Stimulated activated CD4-positive, alpha-beta T cell treated with anti-CD3 and anti-CD28 coated beads, TNF-alpha, amount 100 ng/mL, for 24 hours (primary cell): ENCODE measurements at regions not wholly inside any gene's neighbourhood (a gene's known extent, or its start where the extent isn't known, plus 50 kb on each side); places are given as distances from the start of the nearest gene placed in this dataset.
"Not testable (repeated sequence)": the region's sequence is repeated elsewhere in the genome, so short reads cannot be mapped to it uniquely, and the experiment has no call there.

Source experiments
- DNase-seq, 3 experiments: peaks; one replicate each; pipeline ENCODE4 v3.0.0-alpha.2; 2020; ENCODE audit warnings: low read depth in 3 of 3

DNA sequence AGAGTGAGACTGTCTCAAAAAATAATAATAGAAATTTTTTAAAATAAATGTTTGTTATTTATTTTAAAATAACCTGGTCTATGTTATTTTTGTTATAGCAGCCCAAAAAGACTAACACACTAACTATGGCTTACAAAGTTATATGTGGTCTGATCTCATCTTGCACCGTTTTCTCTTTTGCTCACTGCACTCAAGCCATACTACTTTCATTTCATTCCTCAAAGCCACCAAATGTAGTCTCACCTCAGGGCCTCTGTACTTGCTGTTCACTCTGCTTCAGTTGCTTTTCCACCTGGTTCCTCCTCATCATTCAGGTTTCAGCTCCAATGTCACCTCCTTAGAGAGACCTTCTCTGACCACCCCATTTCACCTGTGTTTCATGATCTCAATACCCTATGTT is 55.2 kb upstream of the MDM1 start:
- DNase-seq = no peak

DNA sequence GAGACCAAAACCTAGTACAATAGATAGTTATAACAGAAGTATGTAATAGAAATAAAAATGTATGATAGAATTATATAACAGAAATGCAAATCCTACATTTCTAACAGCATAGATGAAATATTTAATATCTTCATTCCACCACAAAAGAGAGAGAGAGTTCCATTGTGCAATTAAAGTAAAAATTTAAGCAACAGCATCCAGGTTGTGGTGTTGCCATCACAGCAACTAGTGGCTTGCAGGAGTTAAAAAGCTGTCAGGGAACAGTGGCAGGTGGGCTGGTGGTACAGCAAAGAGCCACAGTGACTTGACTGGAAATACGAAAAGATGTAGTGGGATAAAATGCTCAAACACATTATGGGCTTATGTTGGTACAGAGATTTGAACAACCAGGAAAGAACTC is 57.1 kb upstream of the MDM1 start:
- no peak for DNase-seq

DNA sequence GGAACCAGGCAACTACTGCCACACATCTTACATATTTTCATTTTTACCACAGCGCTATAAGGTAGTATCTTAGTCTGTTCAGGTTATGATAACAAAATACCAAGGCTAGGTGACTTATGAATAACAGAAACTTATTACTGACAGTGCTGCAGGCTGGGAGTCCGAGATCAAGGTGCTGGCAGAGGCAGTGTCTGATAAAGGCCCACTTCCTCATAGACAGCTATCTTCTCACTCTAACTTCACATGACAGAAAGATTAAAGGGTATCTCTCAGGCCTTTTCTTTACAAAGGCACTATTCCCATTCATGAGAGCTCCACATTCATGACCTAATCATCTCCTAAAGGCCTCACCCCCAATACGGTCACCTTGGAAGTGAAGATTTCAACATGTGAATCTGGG is 59.8 kb upstream of the MDM1 start:
- no peak for DNase-seq

DNA sequence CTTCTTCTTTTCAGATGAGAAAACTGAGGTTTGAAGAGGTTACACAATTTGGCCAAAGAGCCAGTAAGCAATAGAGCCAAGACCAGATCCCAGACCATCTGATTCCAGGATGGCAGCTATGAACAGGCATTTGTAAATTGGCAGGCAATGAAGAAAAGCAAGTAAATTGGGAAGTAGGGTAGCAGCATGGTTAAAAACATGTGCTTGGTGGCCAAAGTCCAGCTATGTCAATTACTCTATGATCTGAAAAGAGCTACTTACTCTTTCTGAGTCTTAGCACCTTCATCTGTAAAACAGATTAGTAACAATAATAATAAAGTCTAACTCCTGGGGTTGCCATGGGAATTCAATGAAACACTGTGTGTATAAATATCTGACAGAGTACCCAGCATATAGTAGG is 60.2 kb upstream of the MDM1 start:
- no peak for DNase-seq

DNA sequence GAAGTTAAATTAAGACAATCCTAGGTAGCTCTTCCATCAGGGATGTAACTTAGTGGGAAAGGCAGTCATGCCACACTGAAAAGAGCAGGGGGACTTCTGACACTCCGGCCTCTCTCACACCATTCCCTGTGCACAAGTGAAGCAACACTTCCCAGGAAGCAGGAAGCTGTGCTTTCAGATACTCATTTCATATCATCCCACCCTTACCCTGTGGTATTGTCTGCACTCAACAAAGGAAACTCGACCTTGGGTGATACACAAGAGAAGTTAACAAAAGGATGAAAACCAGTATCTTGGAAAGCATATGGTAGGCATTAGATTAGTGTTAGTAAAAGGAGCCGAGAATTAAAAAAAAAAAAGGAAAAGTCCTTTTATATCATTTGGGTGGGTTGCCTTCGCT is 61.3 kb upstream of the MDM1 start:
- DNase-seq = no peak

DNA sequence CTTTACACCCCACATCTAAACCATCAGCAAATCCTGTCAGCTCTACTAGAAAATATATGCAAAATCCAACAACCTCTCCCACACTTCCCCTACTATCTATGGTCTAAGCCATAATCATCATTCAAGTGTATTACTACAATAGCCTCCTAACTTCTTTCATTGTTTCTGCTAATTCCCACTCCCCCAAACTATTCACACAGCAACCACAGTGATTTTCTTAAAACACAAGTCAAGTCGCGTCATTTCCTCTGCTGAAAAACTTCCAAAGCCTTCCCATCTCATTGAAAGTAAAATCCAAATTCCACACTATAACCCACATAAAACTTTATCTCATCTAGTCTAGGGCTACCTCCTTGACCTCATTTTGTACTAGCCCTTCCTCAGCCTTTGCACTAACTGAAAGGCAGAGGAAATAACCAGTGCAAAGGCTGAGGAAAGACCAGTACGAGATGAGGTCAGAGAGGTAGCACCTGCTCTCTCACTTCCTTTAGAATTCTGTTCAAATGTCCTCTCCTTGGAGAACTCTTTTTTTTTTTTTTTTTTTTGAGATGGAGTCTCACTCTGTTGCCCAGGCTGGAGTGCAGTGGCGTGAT is 65.5 kb upstream of the MDM1 start:
- DNase-seq = no peak

DNA sequence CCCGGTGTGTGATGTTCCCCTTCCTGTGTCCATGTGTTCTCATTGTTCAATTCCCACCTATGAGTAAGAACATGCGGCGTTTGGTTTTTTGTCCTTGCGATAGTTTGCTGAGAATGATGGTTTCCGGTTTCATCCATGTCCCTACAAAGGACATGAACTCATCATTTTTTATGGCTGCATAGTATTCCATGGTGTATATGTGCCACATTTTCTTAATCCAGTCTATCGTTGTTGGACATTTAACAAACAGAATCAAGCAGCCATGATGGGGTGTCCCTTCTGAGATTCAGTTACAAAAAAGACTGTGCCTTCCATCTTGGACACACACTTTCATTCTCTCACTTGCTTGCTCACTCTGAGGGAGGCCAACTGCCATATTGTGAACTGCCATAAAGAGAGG is 66.5 kb upstream of the MDM1 start:
- not testable (repeated sequence) for DNase-seq

DNA sequence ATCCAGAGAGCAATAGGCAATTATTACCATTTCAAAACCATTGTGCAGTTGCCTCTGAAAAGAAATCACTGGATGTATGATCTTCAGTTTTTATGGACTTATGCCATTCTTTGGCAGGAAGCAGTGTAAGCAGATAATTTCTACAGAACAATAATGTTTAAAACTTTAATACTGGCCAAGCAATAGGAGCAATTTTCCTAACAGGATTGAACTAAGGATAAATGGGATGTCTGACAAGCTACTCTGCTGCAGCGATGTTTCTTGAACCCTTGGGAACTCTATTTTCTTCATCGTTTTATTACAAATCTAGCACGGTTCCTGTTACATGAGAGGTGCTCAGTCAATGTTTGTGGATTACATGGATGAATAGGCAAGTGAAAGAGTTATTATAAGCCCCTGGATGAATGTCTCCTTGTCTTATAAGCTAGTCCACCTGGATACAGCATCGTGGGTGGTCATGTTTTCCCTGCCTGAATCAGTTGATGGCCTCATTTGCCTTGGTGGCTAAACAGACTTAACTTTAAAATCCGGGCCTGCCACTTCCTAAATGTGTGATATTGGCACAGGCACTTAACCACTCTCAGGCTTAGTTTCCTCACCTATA is 68.2 kb upstream of the MDM1 start:
- DNase-seq = no peak

DNA sequence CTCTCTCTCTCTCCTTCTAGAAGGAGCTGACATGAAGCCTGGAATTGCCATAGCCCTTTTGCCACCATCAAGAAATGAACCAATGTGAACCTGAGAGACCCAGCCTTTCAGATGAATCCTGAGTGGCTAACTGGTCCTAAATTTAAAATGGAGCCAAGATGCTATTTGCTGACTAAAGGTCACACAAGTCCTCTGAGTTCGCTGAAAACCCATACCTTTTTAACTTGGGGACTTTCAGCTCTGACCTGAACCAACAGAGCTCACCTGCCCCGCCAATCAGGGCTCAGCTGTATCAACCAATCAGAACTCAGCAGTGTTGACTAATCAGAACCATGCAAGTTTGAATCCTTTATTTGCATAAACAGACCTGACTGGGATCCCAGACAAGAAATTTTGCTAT is 70.3 kb upstream of the MDM1 start:
- DNase-seq = no peak

DNA sequence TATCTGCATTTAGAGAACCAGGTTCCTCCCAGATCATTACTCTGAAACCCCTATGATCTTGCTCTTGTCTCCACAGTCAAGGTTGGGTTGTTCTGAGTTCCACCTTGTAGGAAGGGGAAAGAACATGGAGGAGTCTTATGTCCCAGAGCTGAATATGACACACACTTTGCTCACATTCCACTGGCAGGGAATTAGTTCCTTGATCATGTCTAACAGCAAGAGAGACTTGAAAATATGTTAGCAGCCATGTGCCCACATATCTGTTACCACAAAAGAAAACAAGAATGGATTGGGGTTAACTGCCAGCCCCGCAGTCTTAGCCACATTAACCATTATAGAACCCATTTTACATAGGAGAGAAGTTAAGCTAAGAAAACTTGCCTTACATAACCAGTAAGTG is 71.1 kb upstream of the MDM1 start:
- DNase-seq = no peak

DNA sequence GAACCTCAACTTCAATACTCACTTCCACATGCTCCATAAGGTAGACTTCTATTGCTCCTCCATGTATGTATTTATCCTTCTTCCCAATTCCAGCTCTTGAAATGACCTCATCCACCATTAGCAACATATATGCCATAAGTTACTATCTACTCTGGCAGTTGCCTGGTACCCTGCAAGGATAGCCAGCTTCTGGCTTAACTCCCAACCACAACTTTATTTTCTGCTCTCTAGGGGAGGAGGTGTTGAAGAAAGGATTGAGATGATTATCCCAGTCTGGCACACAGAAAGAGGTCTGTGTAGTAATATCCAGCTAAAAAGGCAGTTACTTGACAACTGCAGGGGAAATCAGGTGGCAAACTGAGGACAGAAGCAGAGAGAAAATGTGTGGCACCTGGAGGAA is 71.5 kb upstream of the MDM1 start:
- no peak for DNase-seq

DNA sequence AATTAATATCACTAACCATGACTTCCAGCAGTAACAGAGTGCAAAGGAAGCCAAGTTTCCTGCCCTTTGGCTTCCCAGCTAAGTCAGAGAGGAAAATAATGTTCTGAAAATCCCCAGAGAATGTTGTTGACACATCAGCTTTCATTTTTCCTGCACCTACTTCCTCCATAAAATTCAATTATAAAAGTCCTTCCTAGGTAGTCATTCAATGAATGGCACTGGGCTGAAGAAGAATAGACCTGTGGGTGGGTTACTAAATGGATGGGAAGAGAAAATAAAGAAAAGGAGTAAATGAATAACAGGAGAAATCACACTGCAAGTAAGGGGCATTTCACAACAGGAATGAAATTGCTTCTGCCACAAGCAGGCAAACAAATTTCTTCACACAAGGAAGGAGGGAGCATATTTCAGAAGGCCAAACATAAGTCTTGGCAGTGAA is 73.2 kb upstream of the MDM1 start:
- no peak for DNase-seq

DNA sequence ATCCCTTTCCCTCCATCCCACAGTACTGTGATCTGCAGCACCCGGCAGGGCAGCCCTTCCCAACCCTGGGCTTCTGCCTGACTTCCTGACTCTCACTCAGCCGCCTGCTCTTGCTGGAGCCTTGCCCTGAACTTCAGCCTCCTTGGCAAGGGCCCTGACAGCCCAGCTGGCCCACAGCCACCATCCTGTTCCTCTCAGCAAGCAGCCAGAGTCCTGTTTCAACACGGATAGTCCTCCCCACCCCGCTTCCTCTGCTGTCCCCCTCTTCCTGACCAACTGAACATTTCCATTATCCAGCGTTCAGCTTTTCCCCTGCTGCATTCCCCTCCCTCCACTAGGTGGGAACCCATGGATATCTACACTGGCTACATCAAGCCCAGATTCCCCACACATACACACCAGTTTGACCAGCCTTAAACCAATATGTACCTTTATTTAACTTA is 74.0 kb upstream of the MDM1 start:
- DNase-seq = no peak

DNA sequence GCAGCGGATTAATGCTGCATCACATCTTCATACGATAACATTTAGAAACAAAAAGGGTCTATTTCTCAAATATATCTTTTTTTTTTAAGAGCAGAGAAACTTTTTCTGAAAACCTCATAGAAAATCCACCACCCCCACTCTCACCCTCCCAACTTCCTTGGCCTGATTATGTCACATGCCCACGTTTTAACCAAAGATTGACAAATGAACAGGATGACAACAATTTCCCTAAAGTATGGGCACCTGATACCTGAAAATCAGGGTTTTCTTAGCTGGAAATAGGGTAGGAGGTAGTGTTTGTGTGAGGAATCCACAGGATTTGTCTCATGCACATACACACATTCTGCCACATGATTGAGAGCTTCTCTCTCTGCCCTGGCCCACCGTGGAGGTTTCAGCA is 74.7 kb upstream of the MDM1 start:
- no peak for DNase-seq

DNA sequence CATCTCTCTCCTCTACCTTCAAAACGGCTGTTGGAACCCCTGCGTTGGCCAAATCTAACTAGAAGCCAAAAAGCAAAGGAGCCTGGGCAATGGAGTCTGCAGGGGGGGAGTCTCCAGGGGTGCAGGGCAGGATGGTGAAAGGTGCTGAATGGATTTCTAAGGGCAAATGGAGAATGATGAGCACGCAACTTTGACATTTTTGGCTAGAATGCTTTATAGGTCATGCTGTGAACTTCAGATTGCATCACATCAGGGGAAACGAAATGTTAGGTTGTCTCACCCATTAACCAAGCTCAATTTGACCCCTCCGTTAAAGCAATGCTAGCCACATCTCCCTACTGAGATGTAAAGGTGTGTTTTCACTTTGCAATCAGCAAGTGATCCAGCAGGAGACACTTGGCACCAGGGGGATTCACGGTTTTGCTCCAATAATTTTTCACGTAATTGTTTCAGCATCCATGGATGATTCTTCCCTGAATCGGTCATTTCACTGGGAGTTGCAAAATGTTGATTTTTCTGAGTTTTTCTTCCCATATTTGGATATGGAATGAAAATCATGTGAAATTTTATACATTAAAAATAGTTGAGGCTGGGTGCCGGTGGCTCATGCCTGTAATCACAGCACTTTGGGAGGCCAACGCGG is 78.0 kb upstream of the MDM1 start:
- DNase-seq = no peak

DNA sequence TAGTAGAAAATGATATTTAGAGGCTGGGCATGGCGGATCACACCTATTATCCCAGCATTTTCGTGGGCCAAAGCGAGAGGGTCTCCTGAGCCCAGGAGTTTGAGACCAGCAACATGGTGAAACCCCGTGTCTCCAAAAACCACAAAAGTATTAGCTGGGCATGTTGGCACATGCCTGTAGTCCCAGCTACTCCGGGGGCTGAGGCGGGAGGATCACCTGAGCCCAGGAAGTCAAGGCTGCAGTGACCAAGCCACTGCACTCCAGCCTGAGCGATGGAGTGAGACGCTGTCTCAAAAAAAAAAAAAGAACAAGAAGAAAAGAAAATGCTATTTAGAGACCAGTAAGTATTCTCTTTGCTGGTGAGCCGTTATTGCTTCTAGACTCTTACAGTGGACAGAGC is 79.2 kb upstream of the MDM1 start:
- DNase-seq = no peak

DNA sequence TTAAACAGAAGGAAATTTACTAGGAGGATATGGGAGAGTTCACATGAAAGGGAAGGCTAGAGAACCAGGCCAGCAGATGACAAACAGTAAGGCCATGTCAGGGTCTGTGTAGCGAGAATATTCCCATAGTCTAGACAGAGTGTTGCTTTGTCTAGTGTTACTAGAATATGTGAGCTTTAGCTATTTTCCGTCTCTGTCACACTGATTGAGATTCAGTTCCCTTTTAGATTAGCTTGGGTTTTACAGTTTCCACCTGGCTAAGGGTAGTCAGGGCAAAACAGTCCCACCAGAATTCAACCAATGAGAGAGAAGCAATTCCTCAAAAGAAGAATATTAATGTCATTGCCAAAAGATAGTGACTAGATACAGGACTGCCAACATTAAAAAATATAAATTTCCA is 82.8 kb upstream of the MDM1 start:
- no peak for DNase-seq

DNA sequence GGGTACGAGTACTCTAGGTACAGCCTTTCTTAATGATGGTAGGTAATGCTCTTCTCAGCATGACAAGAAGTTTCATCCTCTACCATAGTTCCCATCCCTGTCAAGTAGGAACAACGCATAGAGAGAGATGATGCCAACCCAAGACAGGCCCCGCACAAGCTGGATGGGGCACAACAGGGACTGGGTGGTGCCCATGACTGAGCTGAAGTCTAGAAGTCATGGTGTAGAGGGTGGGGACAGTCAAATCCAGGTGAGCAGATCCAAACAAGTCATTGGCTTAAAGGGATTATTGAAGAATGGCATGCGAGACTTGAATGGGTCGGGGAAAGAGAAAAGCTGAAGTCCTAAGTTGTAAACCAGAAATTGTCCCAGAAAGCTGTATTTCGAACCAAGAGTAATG is 84.2 kb upstream of the MDM1 start:
- DNase-seq = no peak

DNA sequence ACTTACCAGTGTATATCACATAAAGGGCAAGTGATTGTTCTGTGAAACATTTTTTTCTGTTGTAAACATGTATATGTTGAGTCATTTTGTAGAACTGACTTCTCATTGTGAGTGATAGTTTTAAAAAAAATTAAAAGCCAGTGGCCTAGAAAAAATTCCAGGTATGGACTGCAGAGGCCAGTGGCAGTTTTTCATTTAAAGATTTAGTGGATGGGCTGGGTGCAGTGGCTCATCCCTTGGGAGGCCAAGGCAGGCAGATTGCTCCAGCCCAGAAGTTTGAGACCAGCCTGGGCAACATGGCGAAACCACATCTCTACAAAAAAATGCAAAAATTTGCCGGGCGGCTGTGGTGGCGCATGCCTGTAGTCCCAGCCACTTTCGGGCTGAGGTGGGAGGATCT is 84.7 kb upstream of the MDM1 start:
- DNase-seq = no peak

DNA sequence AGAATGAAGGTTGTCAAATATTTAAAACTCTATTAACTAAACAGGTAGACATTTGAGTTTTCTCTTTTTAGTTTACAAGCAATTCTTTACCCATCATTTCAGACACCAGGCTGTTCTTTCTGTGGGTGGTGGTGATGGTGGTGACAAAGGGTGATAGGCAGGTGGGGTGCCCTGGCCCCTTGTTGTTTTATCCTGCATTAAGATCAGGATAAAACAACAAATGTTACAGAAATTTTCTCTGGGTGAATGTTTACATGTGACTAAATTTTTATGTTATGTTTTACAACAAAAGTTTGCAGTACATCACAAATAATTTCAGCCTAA is 85.9 kb upstream of the MDM1 start:
- DNase-seq = no peak

DNA sequence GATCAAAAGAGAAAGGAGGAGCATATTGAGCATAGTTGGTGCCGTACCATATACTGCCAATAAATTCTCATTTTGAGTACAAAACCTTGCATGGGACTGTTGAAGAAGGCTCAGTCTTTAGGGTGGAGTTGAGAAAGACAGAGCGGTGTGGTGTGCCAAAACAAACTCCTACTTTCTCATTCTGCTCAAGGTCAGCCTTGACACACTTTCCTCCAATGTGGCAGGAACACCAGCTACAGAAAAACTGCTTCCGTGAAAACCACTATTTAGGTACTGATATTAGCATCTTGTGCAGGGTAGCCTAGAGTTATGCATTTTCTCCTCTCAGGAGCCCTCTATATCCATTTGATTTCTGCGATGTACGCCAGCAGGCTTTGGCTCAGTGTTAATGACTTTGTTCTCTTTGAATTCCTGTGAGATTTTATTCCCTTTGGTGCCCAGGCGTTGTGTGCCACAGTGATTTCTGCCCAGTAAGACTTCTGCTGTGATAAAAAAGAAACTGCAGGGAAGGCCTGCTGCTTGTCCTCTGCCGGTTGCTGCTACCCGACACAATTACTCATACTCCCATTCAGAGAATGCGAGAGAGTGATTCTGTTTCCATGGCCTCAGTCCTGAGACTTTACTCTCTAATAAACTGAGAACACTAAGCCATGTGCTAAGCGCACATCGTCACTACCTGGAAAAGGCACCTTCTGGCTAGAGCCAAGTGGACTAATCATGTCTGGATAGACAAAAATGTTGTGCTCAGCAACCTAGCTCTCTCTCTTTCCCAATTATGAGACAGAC is 88.3 kb upstream of the MDM1 start:
- no peak for DNase-seq

DNA sequence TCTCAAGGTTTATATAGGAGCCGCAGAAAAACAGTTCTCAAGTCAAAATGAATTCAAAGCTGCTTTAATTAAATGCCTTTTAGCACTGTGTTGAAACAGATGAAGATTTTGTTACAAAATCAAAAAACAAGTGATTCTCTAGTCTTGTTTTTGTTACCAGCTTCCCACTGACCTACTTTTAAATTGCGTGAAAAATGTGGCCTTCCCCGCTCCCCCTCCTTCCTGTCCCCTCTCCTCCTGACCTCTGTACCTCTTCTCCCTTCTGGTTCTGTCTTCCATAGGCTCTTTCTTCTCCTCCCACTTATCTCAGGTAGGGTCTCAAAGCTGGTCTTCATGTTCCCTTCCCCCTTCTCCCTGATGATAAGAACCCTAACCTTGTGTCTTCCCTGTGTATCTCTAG is 90.0 kb upstream of the MDM1 start:
- no peak for DNase-seq

DNA sequence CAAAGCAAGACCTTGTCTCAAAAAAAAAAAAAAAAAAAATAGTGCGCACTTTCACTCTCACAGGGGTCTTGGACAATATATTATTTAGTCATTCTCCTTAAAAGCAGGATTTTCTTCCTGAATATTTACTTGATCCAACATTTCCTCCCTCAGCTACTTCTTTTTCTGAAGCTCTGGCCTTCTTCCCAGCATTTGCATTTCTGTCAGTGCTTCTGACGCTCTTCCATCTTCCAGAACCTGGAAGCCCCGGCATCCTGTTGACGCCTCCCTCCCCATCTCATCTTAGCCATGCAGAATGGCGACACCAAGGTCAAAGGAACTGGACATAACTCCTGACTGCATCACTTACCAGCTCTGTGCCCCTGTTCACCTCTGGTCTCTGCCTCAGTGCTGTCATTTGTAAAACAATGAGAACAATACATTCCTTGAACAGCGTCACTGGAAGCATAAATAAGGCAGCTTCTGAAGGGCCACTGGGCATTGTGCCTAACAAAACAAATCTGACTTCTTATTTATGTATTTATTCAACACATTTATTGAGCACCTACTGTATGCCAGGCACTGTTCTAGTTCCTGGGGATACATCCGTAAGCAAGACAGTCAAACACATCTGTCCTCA is 90.9 kb upstream of the MDM1 start:
- DNase-seq = no peak
